ENCODE measurements at regions not wholly inside any gene's neighbourhood (a gene's known extent, or its start where the extent isn't known, plus 50 kb on each side); places are given as distances from the start of the nearest gene placed in this dataset.

DNA sequence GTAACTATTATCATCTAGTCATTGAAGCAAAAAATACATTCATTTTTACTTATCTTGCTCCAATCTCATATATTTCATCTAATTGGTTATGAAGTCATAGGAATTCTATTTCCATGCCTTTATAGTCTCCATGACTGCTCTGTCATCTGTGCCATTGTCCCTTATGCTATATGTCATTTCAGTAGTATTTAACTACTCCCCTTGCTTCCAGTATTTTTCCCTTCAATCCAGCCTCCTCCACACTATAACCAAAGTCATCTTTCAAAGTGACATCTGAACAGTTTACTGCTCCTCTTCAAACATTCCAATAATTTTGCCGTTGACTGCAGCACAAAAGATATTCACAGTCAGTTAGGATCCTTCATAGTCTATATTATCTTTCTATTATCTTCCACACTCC lies 216.6 kb upstream of the HS3ST5 start:
- H2AFZ ChIP-seq = no peak overlapping the region
- no peaks in the 10 kb centered on the region for H3K9me3 ChIP-seq (ENCODE audit: control insufficient read depth, low read length)
- H3K4me1 ChIP-seq = no peaks in the 10 kb centered on the region
- H3K79me2 ChIP-seq = no peaks in the 10 kb centered on the region
- H3K27ac ChIP-seq = no peak overlapping the region
- no peak overlapping the region for H3K4me2 ChIP-seq (ENCODE audit: low read length)
- no peak overlapping the region for H3K4me3 ChIP-seq (ENCODE audit: low read depth, low read length)
- no peaks in the 10 kb centered on the region for H3K27me3 ChIP-seq (ENCODE audit: control insufficient read depth, insufficient read depth, low read length)
- H3K9ac ChIP-seq = no peak overlapping the region
- TF ChIP-seq, protein P1, sequence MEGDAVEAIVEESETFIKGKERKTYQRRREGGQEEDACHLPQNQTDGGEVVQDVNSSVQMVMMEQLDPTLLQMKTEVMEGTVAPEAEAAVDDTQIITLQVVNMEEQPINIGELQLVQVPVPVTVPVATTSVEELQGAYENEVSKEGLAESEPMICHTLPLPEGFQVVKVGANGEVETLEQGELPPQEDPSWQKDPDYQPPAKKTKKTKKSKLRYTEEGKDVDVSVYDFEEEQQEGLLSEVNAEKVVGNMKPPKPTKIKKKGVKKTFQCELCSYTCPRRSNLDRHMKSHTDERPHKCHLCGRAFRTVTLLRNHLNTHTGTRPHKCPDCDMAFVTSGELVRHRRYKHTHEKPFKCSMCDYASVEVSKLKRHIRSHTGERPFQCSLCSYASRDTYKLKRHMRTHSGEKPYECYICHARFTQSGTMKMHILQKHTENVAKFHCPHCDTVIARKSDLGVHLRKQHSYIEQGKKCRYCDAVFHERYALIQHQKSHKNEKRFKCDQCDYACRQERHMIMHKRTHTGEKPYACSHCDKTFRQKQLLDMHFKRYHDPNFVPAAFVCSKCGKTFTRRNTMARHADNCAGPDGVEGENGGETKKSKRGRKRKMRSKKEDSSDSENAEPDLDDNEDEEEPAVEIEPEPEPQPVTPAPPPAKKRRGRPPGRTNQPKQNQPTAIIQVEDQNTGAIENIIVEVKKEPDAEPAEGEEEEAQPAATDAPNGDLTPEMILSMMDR (IDR thresholded peaks at IDR 0.05) = no peak
- no peaks in the 10 kb centered on the region for H3K36me3 ChIP-seq (ENCODE audit: control insufficient read depth, insufficient read depth, low read length)

DNA sequence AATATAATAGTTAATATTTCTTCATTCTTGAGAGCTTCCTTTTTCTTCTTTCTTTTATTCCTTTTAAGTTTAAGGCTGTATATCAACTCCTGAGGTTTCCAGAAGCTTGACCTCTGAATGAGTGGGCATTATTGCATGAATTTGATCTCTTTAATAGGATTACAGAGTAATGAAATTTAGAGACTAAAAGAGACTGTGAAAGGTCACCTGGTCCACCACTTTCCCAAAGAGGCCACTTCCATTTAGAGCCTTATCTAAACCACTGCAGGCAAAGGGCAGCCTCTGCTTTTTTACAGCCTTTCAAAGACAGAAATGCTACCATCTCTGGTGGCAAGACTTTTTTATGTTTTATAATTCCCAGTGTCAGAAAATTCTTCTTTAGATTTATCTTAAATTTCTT lies 215.3 kb upstream of the HS3ST5 start:
- no peak overlapping the region for H3K27ac ChIP-seq
- H3K9ac ChIP-seq = no peak overlapping the region
- H3K27me3 ChIP-seq (ENCODE audit: control insufficient read depth, insufficient read depth, low read length) = no peaks in the 10 kb centered on the region
- no peaks in the 10 kb centered on the region for H3K9me3 ChIP-seq (ENCODE audit: control insufficient read depth, low read length)
- no peaks in the 10 kb centered on the region for H3K79me2 ChIP-seq
- H3K4me1 ChIP-seq = no peaks in the 10 kb centered on the region
- no peaks in the 10 kb centered on the region for H3K36me3 ChIP-seq (ENCODE audit: control insufficient read depth, insufficient read depth, low read length)
- no peak overlapping the region for H2AFZ ChIP-seq
- H3K4me2 ChIP-seq (ENCODE audit: low read length) = no peak overlapping the region
- TF ChIP-seq, protein P1 (IDR thresholded peaks at IDR 0.05) = no peak
- no peak overlapping the region for H3K4me3 ChIP-seq (ENCODE audit: low read depth, low read length)

DNA sequence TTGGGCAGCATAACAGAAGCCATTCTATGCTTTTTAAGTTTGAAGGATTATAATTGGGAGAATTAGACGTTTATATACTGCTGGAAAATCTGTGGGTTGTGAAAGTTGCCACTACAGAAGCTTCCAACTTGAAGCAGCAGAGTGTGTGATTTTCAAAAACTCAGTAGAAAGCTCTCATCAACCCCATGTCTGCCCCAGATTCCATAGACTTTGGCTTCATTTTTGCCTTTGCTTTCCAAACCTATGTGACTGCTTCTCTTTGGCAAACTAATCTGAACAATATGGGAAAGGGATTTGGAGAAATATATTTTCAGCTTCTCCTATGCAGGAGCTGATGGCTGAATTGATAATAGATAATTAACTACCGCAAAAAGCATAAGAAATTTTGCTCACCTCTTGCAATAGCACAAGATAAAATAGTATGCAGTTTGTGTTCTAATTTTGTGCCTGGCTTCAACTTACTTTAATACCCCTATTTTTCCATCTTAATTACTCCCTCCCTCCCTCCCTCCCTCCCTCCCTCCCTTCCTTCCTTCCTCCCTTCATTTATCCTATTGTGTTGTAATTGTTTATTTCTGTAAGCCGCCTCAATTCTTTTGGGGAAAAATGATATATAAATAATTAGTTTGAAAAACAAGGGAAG lies 214.1 kb upstream of the HS3ST5 start:
- H3K4me3 ChIP-seq (ENCODE audit: low read depth, low read length) = no peak overlapping the region
- no peaks in the 10 kb centered on the region for H3K79me2 ChIP-seq
- H3K4me1 ChIP-seq = no peaks in the 10 kb centered on the region

DNA sequence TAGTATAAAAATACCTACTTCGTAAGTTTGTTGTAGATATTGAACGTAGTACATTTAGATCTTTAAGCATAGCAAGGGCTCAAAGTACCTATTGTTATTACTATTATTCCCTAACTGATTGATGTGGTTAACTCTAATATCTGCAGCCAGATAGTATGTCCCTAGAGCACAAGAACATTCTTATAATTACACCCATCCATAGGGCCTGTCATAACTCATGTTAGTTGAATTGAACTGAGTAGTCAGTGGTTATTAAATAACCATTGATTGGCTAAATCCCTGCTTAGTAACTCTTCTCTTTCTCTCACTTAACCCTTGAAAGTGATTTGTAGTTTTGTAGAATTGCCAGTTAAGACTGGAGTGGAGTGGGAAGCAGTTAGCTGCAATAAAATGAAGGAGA lies 207.5 kb upstream of the HS3ST5 start:
- Histone ChIP-seq H3K9me3 (ENCODE audit: control insufficient read depth, low read length) (no peaks in the 10 kb centered on the region), H3K4me3 (ENCODE audit: low read depth, low read length) (no peak overlapping the region), H3K4me2 (ENCODE audit: low read length) (no peak overlapping the region), H3K36me3 (ENCODE audit: control insufficient read depth, insufficient read depth, low read length) (no peaks in the 10 kb centered on the region), H3K4me1 (no peaks in the 10 kb centered on the region), H3K79me2 (no peaks in the 10 kb centered on the region), H3K9ac (no peak overlapping the region), H3K27ac (no peak overlapping the region), H2AFZ (no peak overlapping the region), H3K27me3 (ENCODE audit: control insufficient read depth, insufficient read depth, low read length) (no peaks in the 10 kb centered on the region)
- TF ChIP-seq, protein P1 (IDR thresholded peaks at IDR 0.05) = no peak

More for the DNA sequence above, 214.1 kb upstream of the HS3ST5 start:
- no peak overlapping the region for H2AFZ ChIP-seq
- H3K4me2 ChIP-seq (ENCODE audit: low read length) = no peak overlapping the region
- H3K9ac ChIP-seq = no peak overlapping the region
- no peaks in the 10 kb centered on the region for H3K27me3 ChIP-seq (ENCODE audit: control insufficient read depth, insufficient read depth, low read length)
- TF ChIP-seq, protein P1 (IDR thresholded peaks at IDR 0.05) = no peak
- no peaks in the 10 kb centered on the region for H3K36me3 ChIP-seq (ENCODE audit: control insufficient read depth, insufficient read depth, low read length)
- no peaks in the 10 kb centered on the region for H3K9me3 ChIP-seq (ENCODE audit: control insufficient read depth, low read length)
- no peak overlapping the region for H3K27ac ChIP-seq

DNA sequence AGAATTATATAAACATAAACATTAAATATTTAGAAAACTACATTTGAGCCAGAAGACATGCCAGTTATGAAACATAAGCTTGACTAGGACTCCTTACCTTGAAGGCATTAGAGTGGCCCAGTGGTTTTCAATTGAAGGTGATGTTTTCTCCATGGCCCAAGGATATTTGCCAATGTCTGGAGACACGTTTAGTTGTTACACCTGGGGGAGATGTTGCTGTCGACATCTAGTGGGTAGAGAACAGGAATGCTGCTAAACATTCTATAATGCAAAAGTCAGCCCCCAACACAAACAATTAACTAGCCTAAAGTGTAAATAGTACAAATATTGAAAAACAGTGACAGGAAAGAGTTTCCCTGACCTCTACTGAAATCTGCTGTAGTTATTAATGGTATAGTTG lies 200.9 kb upstream of the HS3ST5 start:
- no peaks in the 10 kb centered on the region for H3K27me3 ChIP-seq (ENCODE audit: control insufficient read depth, insufficient read depth, low read length)
- no peak overlapping the region for H3K4me3 ChIP-seq (ENCODE audit: low read depth, low read length)
- no peak overlapping the region for H2AFZ ChIP-seq
- no peaks in the 10 kb centered on the region for H3K36me3 ChIP-seq (ENCODE audit: control insufficient read depth, insufficient read depth, low read length)
- H3K9me3 ChIP-seq (ENCODE audit: control insufficient read depth, low read length) = no peaks in the 10 kb centered on the region
- no peaks in the 10 kb centered on the region for H3K79me2 ChIP-seq
- H3K27ac ChIP-seq = no peak overlapping the region
- TF ChIP-seq, protein P1 (IDR thresholded peaks at IDR 0.05) = no peak
- H3K4me2 ChIP-seq (ENCODE audit: low read length) = no peak overlapping the region
- no peak overlapping the region for H3K9ac ChIP-seq
- H3K4me1 ChIP-seq = no peaks in the 10 kb centered on the region
